MCF 10A (cell line): ENCODE measurements at regions not wholly inside any gene's neighbourhood (a gene's known extent, or its start where the extent isn't known, plus 50 kb on each side); places are given as distances from the start of the nearest gene placed in this dataset.

Experiments
- BruUV-seq: library from RNA; stranded (reverse); fragments of 400-500 nt; replicated peaks from 2 replicates; lab custom pipeline; 2021; lab: Mats Ljungman, UMichigan
- CTCF ChIA-PET: fragments of 300-600 bp; sonication (Branson Sonifier 250); formaldehyde crosslinking; extraction: SDS; loops from one replicate; lab custom pipeline; 2021; ENCODE audit warnings: antibody characterized with exemption, inconsistent platforms; lab: Yijun Ruan, JAX
- POLR2A ChIA-PET: fragments of 300-600, 350-650 bp; sonication (Branson Sonifier 250); formaldehyde crosslinking; extraction: SDS; loops from one replicate; lab custom pipeline; 2020; ENCODE audit warnings: antibody characterized with exemption, inconsistent platforms; lab: Yijun Ruan, JAX
- DNase-seq: peaks from one replicate; pipeline ENCODE4 v3.0.0-alpha.2; 2018; ENCODE audit not compliant: unreplicated experiment
- H3K27ac Mint-ChIP-seq: one replicate; pipeline ENCODE4 v1.8.0; 2022; ENCODE audit warnings: mild to moderate bottlenecking, low read depth, mixed read lengths; ENCODE audit not compliant: unreplicated experiment
- H3K27me3 Mint-ChIP-seq: one replicate; pipeline ENCODE4 v1.8.0; 2022; ENCODE audit warnings: mixed read lengths; ENCODE audit not compliant: insufficient read depth, unreplicated experiment
- H3K36me3 Mint-ChIP-seq: one replicate; pipeline ENCODE4 v1.8.0; 2022; ENCODE audit warnings: mild to moderate bottlenecking, moderate library complexity, mixed read lengths; ENCODE audit not compliant: insufficient read depth, unreplicated experiment
- H3K4me1 Mint-ChIP-seq: one replicate; pipeline ENCODE4 v1.8.0; 2022; ENCODE audit warnings: mixed read lengths; ENCODE audit not compliant: insufficient read depth, unreplicated experiment
- H3K4me3 Mint-ChIP-seq: one replicate; pipeline ENCODE4 v1.8.0; 2022; ENCODE audit warnings: mild to moderate bottlenecking, moderate library complexity, mixed read lengths; ENCODE audit not compliant: unreplicated experiment
- H3K9me3 Mint-ChIP-seq: one replicate; pipeline ENCODE4 v1.8.0; 2022; ENCODE audit warnings: mixed read lengths; ENCODE audit not compliant: unreplicated experiment
- CTCF ChIP-seq: fragments of 200-600 bp; IDR thresholded peaks from one replicate; pipeline ENCODE4 v1.8.0; 2022; ENCODE audit warnings: antibody characterized with exemption, mild to moderate bottlenecking; ENCODE audit not compliant: unreplicated experiment
- intact Hi-C: fragments of 100-400 bp; cut with micrococcal nuclease; formaldehyde crosslinking; loops from 2 replicates; pipeline ENCODE4 v1.14.1; 2022

GRCh38 chr2:235211056-235211455 lies 259.2 kb downstream of the SH3BP4 start:
- no peak for TF ChIP-seq CTCF
- Mint-ChIP-seq H3K9me3 (no peaks in the 10 kb centered on the region), H3K4me1 (no peaks in the 10 kb centered on the region)

GRCh38 chr2:235212501-235213158 lies 260.8 kb downstream of the SH3BP4 start:
- DNase-seq = no peak
- H3K9me3 Mint-ChIP-seq = no peaks in the 10 kb centered on the region
- CTCF ChIA-PET = no interaction called here
- no peaks in the 10 kb centered on the region for H3K36me3 Mint-ChIP-seq
- no peak overlapping the region for H3K27ac Mint-ChIP-seq
- intact Hi-C loops = no loop called here
- peaks cover 83% of the 10 kb centered on the region for H3K27me3 Mint-ChIP-seq
- no peaks in the 10 kb centered on the region for H3K4me1 Mint-ChIP-seq
- H3K4me3 Mint-ChIP-seq = no peak overlapping the region
- POLR2A ChIA-PET = no interaction called here
- BruUV-seq = no TSS peak
- TF ChIP-seq CTCF = no peak

More at GRCh38 chr2:235211056-235211455, 259.2 kb downstream of the SH3BP4 start:
- Mint-ChIP-seq H3K27ac (no peak overlapping the region), H3K4me3 (no peak overlapping the region), H3K27me3 (peaks cover 91% of the 10 kb centered on the region), H3K36me3 (no peaks in the 10 kb centered on the region)
- CTCF ChIA-PET = no interaction called here
- intact Hi-C loops = no loop called here
- no TSS peak for BruUV-seq
- DNase-seq = no peak
- POLR2A ChIA-PET = no interaction called here

GRCh38 chr2:235215248-235215647 lies 263.4 kb downstream of the SH3BP4 start:
- BruUV-seq = no TSS peak
- intact Hi-C loops = no loop called here
- no peaks in the 10 kb centered on the region for H3K4me1 Mint-ChIP-seq
- no peak overlapping the region for H3K4me3 Mint-ChIP-seq
- no peaks in the 10 kb centered on the region for H3K9me3 Mint-ChIP-seq
- ChIA-PET CTCF (interaction anchor here (0.6 kb wide), 3 partner anchors 43 to 284 kb away, joined by 3 to 4 read pairs (median 3); no protein-coding TSS in a partner anchor), POLR2A (no interaction called here)
- peaks cover 65% of the 10 kb centered on the region for H3K27me3 Mint-ChIP-seq
- no peak for DNase-seq
- no peak for TF ChIP-seq CTCF
- H3K27ac Mint-ChIP-seq = no peak overlapping the region
- no peaks in the 10 kb centered on the region for H3K36me3 Mint-ChIP-seq

DNA sequence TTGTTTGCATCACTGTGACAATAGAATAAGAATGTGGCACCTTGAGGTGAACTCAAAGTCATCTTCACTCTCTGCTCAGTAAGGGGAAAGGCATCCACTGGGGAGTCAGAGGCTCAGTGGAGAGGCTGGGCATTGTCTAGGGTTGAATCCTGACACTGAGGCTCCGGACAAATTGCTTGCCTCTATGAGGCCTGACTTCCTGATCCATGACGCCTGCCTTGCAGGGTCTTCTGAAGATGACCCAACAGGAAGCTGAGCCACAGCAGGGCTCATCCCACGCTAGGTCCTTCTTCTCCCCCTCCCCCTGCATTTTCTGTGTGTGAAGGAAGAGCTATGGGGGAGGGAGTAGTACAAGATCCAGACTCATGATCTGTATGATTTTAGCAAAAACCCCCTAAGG lies 265.1 kb downstream of the SH3BP4 start:
- Mint-ChIP-seq H3K9me3 (no peaks in the 10 kb centered on the region), H3K27me3 (peaks cover 50% of the 10 kb centered on the region), H3K36me3 (no peaks in the 10 kb centered on the region), H3K4me1 (no peaks in the 10 kb centered on the region), H3K27ac (no peak overlapping the region), H3K4me3 (no peak overlapping the region)
- no peak for DNase-seq
- BruUV-seq = no TSS peak
- ChIA-PET CTCF (no interaction called here), POLR2A (no interaction called here)
- no peak for TF ChIP-seq CTCF
- intact Hi-C loops = no loop called here
